DMS 273 (cell line): ENCODE measurements at regions not wholly inside any gene's neighbourhood (a gene's known extent, or its start where the extent isn't known, plus 50 kb on each side); places are given as distances from the start of the nearest gene placed in this dataset.
"Not testable (repeated sequence)": the region's sequence is repeated elsewhere in the genome, so short reads cannot be mapped to it uniquely, and the experiment has no call there.

Experiments
- DNase-seq: peaks from one replicate; lab custom pipeline; 2025; ENCODE audit not compliant: unreplicated experiment; lab: John Stamatoyannopoulos, UW

DNA sequence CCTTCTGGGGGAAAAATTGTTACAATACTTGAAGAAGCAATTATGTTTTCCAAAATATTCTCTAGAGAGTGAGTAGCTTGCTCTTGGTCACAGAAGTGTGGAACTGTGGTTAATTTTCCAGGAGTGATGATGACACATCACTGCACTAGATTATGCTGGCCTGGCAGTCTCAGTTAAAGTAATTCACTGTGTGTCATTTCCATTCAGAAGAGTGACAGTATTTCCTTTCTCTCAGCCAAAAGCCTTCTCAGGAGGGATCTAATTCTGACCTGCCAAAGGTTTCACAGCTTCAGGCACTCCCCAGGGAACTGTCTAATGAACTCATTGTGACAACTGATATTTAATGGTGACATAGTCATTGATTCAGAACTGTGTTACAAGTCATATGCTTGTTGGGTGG lies 517.5 kb downstream of the TBC1D32 start:
- no peak for DNase-seq

DNA sequence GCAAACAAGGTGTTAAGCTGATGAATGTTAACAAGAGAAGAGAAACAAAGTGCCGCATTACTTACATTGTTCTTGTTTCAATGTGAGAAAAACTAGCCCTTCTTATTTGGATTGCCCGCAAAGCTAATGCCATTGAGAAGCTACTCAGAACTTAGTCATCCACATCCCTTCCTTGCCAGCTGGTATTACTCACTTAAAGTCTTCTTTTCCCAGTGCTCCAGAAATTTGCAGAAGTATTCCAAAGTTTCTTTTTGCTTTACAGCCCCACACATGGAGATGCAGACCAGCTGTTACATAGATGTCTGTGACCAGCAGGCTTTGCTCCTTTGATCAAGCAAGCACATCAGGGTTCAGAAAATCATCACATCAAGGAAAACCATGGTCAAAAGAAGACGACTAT lies 529.0 kb downstream of the TBC1D32 start:
- no peak for DNase-seq

DNA sequence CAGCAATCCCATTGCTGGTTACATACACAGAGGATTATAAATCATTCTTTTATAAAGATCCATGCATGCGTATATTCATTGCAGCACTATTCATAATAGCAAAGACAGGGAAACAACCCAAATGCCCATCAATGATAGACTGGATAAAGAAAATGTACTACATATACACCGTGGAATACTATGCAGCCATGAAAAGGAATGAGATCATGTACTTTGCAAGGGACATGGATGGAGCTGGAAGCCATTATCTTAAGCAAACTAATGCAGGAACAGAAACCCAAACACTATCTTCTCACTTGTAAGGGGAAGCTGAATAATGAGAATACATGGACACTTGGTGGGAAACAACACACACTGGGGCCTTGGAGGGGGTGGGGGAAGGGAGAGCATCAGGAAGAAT lies 529.7 kb downstream of the TBC1D32 start:
- no peak for DNase-seq

DNA sequence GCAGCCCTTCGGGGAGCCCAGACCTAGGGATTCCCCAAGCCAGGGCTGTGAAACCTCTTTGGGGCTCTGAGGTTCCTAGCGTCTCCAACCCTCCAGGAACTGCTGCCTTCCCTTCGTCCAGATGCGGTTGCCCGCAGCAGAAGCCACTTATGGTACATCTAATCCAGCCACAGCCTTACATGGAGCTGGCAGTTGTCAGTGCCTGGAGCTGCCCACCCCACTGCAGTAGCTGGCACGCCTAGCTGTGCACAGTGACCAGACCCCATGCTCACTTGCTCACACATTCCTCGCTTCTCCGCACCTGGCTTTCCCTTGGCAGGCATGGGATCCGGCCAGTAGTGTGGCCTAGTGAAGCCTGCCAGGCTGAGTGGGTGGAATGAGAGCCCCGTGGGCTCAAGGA lies 547.6 kb downstream of the TBC1D32 start:
- DNase-seq: no peak

- DNase-seq: no peak
Observed at GRCh38 chr6:120786256-120786655, 548.0 kb downstream of the TBC1D32 start.

DNA sequence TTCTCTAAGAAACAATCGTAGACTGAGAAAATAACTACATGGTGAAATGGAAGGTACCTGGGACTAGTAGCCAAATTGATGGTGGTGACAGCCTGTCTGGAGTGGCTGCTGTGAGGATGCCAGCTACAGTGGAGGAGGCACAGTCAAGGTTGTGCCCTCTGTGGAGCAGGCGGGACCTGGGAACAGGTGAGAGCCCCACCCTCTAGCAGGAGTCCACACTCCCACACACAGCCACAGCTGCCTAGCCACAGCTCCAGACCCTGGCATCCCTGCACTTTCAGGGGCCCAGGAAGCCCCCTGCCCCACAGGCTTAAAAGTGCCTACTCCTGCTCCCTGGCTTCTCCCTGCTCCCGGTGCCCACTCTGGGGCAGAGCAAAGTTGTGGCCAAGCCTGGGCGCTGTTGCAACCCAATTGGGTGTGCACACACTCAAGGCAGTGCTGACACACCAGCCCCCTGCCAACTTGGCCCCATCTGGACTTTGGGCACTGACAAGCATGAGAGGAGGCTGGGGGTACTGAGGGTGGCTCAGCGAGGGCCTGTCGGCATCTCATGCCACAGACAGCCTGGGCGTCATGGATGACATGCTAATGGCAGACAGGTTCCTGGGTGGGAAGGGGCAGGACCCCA lies 548.7 kb downstream of the TBC1D32 start:
- no peak for DNase-seq

DNA sequence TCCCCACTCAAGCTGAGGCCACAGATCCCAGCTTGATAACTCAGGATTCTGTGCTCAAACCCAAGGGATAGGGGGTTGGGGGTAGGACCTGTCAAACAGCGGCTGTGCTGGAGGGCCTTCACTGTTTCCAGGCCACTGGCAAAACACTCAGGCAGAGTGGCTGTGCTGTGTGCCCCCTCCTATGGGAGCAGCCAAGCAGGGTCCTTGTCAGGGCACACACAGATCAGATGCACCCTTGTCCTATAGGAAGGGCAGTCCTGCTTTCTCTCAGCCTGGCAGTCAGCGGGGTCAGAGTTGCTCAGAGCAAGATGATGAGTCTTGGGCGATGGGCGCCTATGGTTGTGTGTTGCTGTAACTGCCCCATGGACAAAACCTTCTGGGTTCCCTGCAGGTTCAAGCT lies 554.8 kb downstream of the TBC1D32 start:
- DNase-seq: no peak

DNA sequence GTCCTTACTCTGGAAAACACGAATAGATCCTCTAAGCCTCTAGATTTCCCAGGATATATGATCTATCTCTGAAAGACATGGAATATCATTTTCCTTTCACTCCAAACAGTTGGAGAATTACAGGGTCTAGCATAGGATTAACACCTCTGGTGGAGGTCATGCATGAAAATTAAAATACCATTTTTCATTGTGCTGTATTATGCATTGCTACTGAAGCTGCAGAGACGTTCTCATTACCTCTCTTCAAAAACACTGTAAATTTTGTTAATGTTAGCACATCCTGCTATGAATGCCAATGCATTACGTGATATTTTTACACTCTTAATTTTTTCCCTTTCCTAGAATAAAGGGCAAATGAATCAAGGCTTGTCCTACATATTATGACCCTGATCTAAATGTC lies 558.6 kb downstream of the TBC1D32 start:
- DNase-seq: no peak

DNA sequence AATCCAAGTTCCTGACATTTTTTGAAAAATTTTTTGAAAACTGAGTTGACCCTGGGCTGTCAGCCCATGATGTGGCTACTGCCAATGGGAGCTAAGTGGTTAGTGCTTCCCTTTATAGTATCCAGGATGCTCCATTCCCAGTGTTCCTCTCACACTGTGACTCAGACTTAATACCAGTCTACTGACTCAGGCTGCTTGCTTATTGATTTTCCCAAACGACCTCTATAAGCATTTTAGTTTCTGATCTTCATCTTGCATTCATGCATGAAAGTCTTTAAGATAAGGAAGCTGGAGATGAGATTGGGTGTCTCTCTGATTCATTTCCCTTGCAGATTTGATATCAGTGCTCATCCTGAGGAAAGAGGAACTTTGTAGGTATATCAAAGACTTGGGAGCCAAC lies 560.0 kb downstream of the TBC1D32 start:
- DNase-seq: no peak

- no peak for DNase-seq
Observed at GRCh38 chr6:120771019-120771418, 563.3 kb downstream of the TBC1D32 start.

DNA sequence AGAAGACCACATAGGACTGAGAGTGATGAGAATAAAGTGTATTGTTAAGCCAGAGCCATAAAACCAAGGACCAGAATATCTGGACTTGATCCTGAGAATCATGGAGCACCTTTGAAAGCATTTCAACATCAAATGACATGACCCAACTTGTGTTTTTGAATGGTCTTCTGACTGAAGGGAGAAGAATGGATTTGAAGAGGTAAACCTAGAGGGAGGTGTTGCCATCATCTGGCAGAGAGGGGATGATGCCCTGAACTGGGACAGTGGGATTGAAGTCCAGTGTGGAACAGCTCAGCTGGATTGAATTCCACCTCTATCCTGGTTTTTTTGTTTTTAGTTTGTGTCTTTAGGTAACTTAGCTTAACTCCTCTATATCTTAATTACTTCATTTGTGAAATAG lies 570.0 kb downstream of the TBC1D32 start:
- DNase-seq: no peak

GRCh38 chr6:120759570-120759969 lies 574.7 kb downstream of the TBC1D32 start:
- no peak for DNase-seq

DNA sequence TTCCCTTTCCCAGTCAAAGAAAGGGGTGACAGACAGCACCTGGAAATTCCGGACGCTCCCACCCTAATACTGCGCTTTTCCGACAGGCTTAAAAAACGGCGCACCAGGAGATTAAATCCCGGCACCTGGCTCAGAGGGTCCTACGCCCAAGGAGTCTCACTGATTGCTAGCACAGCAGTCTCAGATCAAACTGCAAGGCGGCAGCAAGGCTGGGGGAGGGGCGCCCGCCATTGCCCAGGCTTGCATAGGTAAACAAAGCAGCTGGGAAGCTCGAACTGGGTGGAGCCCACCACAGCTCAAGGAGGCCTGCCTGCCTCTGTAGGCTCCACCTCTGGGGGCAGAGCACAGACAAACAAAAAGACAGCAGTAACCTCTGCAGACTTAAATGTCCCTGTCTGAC lies 585.7 kb downstream of the TBC1D32 start:
- not testable (repeated sequence) for DNase-seq

DNA sequence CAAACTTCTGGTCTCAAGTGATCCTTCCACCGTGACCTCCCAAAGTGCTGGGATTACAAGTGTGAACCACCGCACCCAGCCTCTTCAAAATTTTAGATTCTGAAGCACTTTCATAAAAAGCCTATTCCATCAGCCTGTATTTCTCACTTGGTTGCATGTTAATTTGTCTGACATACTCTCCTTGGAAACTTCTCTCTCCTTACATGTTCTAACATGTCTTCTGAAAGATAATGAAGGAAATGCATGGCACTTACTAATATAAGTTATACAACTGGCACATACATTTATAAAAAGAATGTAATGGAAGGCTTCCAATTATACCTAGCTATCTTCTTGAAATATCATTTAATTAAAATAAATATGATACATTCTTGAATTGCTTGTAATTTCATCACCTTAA lies 597.5 kb downstream of the TBC1D32 start:
- no peak for DNase-seq

- no peak for DNase-seq
Observed at GRCh38 chr6:120735641-120736040, 598.6 kb downstream of the TBC1D32 start.

GRCh38 chr6:120711255-120711654 lies 623.0 kb downstream of the TBC1D32 start:
- no peak for DNase-seq

DNA sequence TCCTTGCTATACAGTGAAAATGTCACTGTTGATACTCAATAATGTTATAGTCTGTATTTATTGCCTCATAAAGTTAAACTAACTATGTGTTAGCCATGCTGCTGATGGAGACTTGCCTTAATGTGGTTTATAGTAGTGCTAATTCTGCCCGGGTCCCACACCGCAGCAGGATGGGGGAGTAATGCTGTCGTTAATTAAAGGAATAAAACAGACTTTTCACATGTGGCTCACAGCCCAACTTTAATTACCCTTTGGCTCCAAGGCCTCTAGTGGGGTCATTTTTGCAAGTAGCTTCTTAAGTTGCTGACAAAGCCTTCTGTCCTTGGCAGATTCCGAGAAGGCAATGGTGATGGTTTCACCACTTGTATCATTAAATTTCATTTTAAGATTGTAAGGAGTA lies 634.3 kb downstream of the TBC1D32 start:
- DNase-seq: no peak

DNA sequence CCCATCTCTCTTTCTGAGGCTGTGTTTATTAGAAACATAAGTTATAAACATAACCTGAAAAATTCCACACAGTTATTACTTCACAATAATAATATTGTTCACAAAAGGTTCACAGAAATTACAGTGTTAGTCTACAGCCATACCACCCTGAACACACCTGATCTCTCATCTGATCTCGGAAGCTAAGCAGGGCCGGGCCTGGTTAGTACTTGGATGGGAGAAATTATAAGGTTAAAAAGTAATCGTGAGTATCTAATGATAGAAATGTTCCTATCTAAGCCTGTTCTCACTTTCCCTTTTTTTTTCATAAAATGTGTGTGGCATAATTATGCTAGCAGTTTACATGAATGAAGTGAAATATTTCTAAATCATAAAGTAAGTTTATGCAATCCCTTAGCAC lies 647.8 kb downstream of the TBC1D32 start:
- DNase-seq: no peak

DNA sequence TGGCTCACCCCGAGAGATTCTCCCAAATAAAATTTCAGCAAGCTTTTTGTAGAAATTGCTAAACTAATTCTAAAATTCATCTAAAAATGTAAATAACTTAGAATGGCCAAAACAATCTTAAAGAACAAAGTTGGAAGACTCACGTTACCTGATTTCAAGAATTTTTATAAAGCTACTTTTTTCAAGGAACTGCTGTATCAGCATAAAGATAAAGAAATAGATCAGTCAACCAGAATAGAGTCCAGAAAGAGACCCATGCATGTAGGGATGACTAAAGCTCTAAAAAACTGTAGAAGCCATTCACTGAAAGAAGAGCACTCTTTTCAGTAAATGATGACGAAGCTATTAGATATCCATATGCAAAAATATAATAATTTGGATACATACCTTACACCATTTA lies 652.1 kb downstream of the TBC1D32 start:
- no peak for DNase-seq

DNA sequence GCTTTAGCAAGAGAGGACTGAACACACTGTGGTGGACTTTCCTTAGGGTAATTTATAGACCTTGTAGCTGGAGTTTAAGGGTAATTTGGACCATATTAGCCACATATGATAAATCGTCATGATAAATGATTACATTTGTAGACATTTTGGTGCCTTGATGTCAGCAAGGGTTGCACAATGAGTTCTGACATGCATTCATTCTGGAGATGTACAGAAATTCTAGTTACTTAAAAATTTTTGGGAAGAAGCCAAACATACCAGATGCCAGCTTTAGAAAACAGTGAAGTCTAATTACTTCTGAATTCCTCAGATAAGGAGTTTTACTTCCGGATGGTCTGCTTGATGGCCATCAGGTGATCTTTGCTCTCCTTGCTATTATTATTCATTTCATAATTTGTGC lies 653.1 kb downstream of the TBC1D32 start:
- DNase-seq: no peak

DNA sequence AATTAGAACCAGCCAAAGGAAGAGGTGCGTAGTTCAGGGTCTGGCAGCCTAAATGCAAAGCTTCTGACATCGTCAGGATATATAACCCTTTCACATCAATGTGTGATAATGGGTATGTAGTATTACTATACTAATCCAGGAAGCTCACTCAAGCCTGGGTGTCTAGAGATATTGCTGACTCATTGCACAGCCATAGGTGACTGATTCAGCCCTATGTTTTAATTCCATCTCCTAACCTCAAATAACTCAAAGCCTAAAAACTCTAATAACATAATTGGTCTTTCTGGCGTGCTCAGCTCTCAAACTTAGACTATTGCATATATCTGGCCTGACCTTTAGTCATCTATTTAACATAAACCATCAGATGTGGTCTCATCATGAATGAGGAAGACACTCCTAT lies 658.4 kb downstream of the TBC1D32 start:
- DNase-seq: no peak

DNA sequence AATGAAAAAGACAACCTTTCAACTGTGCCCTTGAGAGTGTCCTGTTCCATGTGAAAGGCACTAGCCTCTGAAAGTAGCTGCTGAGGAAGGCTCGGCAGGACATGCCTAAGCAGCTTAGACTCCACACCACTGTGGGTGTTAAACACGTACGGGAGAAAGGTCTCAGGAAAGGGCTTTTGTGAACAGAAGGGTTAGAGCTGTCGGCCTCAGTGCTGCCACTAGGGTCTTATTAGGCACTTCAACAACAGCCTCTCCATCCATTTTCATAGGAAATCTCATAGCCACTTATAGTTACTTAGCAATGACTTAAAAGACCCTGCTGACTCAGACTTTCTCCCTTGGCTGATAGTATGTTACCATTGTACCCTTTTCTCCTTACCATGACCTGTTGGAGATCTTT lies 662.8 kb downstream of the TBC1D32 start:
- peak; percentile 4 for DNase-seq

- no peak for DNase-seq
Observed at GRCh38 chr6:120652506-120652905, 681.8 kb downstream of the TBC1D32 start.

DNA sequence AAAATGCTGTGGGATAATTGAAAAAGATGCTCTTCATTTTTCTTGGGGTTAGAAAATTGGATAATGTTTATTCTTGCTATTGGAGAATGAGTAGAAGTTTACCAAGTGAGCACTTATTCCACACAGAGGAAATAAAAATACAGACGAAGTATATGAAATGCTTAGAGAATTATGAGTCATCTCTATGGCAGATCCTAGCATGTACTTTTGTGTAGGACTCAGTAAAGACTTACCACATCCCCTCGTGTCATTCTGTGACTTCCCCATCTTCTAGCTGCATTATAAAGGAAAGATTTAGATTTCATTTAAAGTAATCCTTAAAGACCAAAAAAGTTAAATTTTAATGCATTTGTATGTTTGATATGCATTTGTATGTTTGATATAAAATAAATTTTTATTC lies 685.6 kb downstream of the TBC1D32 start:
- no peak for DNase-seq
